Adrenal gland (tissue), 9 donors: ENCODE measurements at regions not wholly inside any gene's neighbourhood (a gene's known extent, or its start where the extent isn't known, plus 50 kb on each side); places are given as distances from the start of the nearest gene placed in this dataset.

Experiments
- DNase-seq, 7 donors: peaks; one replicate each; pipeline ENCODE4 v3.0.0-alpha.2; 2019 to 2020
- H3K27ac ChIP-seq, 5 donors: fragments of 200-600 bp; sonication (generic) in 4 of 5; 1 replicate in 3 of 5; 2 replicates in 2 of 5; pipeline versions ENCODE4 v1.5.1 to v1.8.0; 2016 to 2020; ENCODE audit warnings: mild to moderate bottlenecking in 1 of 5
- H3K27me3 ChIP-seq: fragments of 200-600 bp; 2 replicates; pipeline ENCODE4 v1.8.0; 2021
- H3K36me3 ChIP-seq, 2 donors: fragments of 200-600 bp; replicated peaks in 1 of 2; 1 replicate in 1 of 2; 2 replicates in 1 of 2; pipeline versions ENCODE4 v1.5.1 to v1.8.0; 2018 to 2022
- H3K4me1 ChIP-seq, 2 donors: fragments of 200-600 bp; replicated peaks in 1 of 2; 1 replicate in 1 of 2; 2 replicates in 1 of 2; pipeline versions ENCODE4 v1.5.1 to v1.8.0; 2018 to 2021
- H3K4me3 ChIP-seq, 4 donors: fragments of 200-600 bp; sonication (generic) in 3 of 4; one replicate each; pipeline ENCODE4 v1.5.1; 2016 to 2018
- H3K9me3 ChIP-seq, 3 donors: fragments of 200-600 bp; sonication (generic) in 1 of 3; replicated peaks in 1 of 3; 1 replicate in 2 of 3; 2 replicates in 1 of 3; pipeline versions ENCODE4 v1.5.1 to v1.8.0; 2016 to 2021
- POLR2A ChIP-seq, 2 donors: fragments of 450-650 bp; IDR thresholded peaks; one replicate each; pipeline ENCODE4 v1.6.1; 2017; ENCODE audit warnings: antibody characterized with exemption in 2 of 2, mild to moderate bottlenecking in 2 of 2, moderate library complexity in 1 of 2
- WGBS, 4 donors: extraction: QIAGEN DNeasy Blood & Tissue Kit in 2 of 4; methylation state at CpG; one replicate each; pipeline versions ENCODE4 v1.1.5 to v1.1.7; 2013 to 2017; 5-methylcytosine and 5-hydroxymethylcytosine counted together
- intact Hi-C, 2 donors: fragments of 100-400 bp; cut with DNase I; formaldehyde crosslinking; loops; one replicate each; pipeline versions ENCODE4 v1.14.1 to v1.15.0; 2022 to 2023
- TF ChIP-seq, protein P1 (sequence below), 6 experiments: fragments of 450-650 bp in 4 of 6; fragments of 200-600 bp in 2 of 6; sonication (generic) in 1 of 6; IDR thresholded peaks; 1 replicate in 5 of 6; 2 replicates in 1 of 6; pipeline versions ENCODE4 v1.5.1 to v1.8.0; 2016 to 2021; ENCODE audit warnings: antibody characterized with exemption in 6 of 6, mild to moderate bottlenecking in 2 of 6, moderate library complexity in 1 of 6
- donor health status: healthy with polysubstance abuse.
- donor health status: Bipolar disorder and iron deficiency.
- donor health status: DM: yes; HTN: yes; CAD: no.
- donor health status: DM: no; HTN: no; CAD: no.
- donor health status: DM: no; HTN: no; CAD: no.

DNA sequence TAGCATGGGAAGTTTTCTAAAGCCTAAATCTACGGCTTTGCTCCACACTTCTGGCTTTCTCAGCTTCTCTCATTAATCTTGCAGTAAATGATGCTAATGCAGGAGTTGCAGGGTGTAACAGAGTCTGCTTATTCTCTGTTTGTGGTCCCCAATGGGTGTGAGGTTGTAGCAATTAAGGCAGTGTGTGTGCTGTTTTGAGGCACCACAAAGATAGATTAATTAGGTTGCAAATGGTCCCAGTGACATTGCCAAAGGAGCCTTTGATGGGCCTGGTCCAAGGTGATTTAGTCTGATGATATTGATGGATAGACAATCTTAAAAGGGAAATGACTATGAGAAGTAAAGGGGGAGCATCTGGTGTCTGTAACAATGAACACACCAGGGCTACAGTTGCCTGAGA is 1313.7 kb upstream of the CDH8 start:
- Histone ChIP-seq H3K36me3 (no peaks in the 10 kb centered on the region), H3K27ac (no peak overlapping the region), H3K4me1 (no peaks in the 10 kb centered on the region), H3K4me3 (no peak overlapping the region), H3K9me3 (peaks cover 0 to 6% (median 0%) of the 10 kb centered on the region in 3 donors), H3K27me3 (no peaks in the 10 kb centered on the region)
- no peak for DNase-seq
- 62 to 81% (median 72%) methylated on average over 1 of the region's 1 CpG for WGBS, 4 donors
- intact Hi-C loops: no loop called here
- TF ChIP-seq POLR2A (IDR thresholded peaks at IDR 0.05): no peak

DNA sequence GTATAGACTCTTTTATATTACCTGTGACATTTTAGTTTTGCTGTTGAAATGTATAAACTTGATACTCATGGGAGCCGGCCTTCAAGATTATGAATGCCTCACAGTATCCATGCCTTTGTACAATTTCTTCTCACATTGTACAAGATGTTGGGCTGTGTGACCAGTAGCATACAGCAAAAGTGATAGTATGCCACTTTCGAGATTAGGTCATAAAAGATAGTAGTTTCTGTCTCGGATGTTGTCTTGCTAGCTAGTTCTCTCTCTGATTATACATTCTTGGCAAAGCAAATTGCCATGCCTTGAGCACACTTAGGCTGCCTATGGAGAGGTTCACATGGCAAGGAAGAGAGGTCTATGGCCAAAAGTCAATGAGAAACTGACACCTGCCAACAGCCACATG is 1309.8 kb upstream of the CDH8 start:
- 75 to 92% (median 84%) methylated on average over 3 of the region's 3 CpGs for WGBS, 4 donors
- no peak for DNase-seq
- intact Hi-C loops: no loop called here
- Histone ChIP-seq H3K27me3 (no peaks in the 10 kb centered on the region), H3K27ac (no peak overlapping the region), H3K4me3 (no peak overlapping the region), H3K36me3 (no peaks in the 10 kb centered on the region), H3K4me1 (no peaks in the 10 kb centered on the region), H3K9me3 (no peaks in the 10 kb centered on the region)
- no peak for TF ChIP-seq POLR2A (IDR thresholded peaks at IDR 0.05)
- TF ChIP-seq, protein P1, sequence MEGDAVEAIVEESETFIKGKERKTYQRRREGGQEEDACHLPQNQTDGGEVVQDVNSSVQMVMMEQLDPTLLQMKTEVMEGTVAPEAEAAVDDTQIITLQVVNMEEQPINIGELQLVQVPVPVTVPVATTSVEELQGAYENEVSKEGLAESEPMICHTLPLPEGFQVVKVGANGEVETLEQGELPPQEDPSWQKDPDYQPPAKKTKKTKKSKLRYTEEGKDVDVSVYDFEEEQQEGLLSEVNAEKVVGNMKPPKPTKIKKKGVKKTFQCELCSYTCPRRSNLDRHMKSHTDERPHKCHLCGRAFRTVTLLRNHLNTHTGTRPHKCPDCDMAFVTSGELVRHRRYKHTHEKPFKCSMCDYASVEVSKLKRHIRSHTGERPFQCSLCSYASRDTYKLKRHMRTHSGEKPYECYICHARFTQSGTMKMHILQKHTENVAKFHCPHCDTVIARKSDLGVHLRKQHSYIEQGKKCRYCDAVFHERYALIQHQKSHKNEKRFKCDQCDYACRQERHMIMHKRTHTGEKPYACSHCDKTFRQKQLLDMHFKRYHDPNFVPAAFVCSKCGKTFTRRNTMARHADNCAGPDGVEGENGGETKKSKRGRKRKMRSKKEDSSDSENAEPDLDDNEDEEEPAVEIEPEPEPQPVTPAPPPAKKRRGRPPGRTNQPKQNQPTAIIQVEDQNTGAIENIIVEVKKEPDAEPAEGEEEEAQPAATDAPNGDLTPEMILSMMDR (IDR thresholded peaks at IDR 0.05): no peak

DNA sequence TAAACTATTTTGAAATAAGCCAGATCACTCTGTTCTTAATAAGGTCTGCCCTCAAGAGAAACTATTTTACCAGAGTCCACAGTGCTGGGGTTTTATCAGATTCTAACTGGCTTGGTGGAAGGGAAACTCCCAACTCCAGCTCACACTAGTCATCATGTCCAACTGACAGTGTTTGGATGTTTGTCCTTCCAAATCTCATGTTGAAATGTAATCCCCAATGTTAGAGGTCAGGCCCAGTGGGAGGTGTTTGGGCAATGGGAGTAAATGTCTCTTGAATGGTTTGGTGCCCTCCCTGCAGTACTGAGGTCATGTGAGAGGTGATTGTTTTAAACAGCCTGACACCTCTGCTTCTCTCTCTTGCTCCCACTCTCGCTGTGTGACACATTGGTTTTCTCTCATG is 1301.0 kb upstream of the CDH8 start:
- whole genome bisulfite sequencing, 4 donors: 83 to 95% (median 86%) methylated on average over 1 of the region's 1 CpG
- H3K27ac ChIP-seq: no peak overlapping the region
- no peaks in the 10 kb centered on the region for H3K9me3 ChIP-seq
- H3K4me3 ChIP-seq: no peak overlapping the region
- no peak for TF ChIP-seq POLR2A (IDR thresholded peaks at IDR 0.05)
- TF ChIP-seq, protein P1 (IDR thresholded peaks at IDR 0.05): no peak
- no peaks in the 10 kb centered on the region for H3K27me3 ChIP-seq
- DNase-seq: no peak
- intact Hi-C loops: no loop called here
- no peaks in the 10 kb centered on the region for H3K36me3 ChIP-seq
- H3K4me1 ChIP-seq: no peaks in the 10 kb centered on the region

DNA sequence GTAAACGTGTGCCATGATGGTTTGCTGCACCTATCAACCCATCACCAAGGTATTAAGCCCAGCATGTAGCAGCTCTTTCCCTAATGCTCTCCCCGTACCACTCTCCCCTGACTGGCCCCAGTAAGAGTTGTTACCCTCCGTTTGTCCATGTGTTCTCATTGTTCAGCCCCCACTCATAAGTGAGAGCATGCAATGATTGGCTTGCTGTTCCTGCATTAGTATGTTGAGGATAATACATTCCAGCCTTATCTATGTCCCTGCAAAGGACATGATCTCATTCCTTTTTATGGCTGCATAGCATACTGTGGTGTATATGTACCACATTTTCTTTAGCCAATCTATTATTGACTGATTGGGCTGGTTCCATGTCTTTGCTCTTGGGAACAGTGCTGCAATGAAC is 1294.9 kb upstream of the CDH8 start:
- Histone ChIP-seq H3K4me3 (no peak overlapping the region), H3K9me3 (no peaks in the 10 kb centered on the region), H3K36me3 (no peaks in the 10 kb centered on the region), H3K27ac (no peak overlapping the region), H3K27me3 (no peaks in the 10 kb centered on the region), H3K4me1 (no peaks in the 10 kb centered on the region)
- intact Hi-C loops: no loop called here
- no peak for DNase-seq
- 67 to 80% (median 74%) methylated on average over 3 of the region's 3 CpGs for WGBS, 4 donors
- TF ChIP-seq POLR2A (IDR thresholded peaks at IDR 0.05): no peak
- TF ChIP-seq, protein P1 (IDR thresholded peaks at IDR 0.05): no peak

DNA sequence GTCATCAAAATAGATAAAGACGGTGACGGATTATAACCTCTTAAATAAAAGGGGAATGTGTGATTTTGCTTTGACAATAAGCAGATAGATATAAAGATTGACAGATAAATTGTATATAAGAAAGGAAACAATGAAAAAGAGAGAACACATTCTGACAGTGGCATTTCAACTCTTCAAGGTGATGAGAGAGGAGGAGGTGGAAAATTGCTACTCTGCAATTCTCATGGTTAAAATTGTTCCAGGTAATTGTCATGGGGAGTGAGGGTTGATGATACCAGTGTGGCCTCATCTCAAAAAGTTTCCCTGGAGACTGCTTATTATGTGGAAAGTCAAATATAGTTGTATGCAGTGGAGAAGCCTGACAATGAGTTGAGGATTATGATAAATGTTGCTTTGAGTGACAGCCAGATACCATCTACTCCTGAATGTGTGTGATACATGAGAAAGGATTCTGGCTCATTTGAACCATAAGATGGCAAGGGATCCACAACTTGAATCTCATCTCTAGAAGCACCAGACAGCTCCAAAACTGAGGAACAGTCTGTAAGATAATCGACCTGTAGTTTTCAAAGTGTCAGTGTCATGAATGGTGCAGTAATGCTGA is 1290.6 kb upstream of the CDH8 start:
- DNase-seq: no peak
- intact Hi-C loops: no loop called here
- WGBS, 4 donors: 79 to 94% (median 87%) methylated on average over 3 of the region's 3 CpGs

More for the DNA sequence above, 1290.6 kb upstream of the CDH8 start:
- no peaks in the 10 kb centered on the region for H3K4me1 ChIP-seq
- H3K4me3 ChIP-seq: no peak overlapping the region
- no peak overlapping the region for H3K27ac ChIP-seq
- H3K36me3 ChIP-seq: no peaks in the 10 kb centered on the region
- H3K27me3 ChIP-seq: no peaks in the 10 kb centered on the region
- TF ChIP-seq, protein P1 (IDR thresholded peaks at IDR 0.05): no peak
- no peak for TF ChIP-seq POLR2A (IDR thresholded peaks at IDR 0.05)
- no peaks in the 10 kb centered on the region for H3K9me3 ChIP-seq
